CD4-positive, alpha-beta T cell (primary cell): ENCODE measurements at regions not wholly inside any gene's neighbourhood (a gene's known extent, or its start where the extent isn't known, plus 50 kb on each side); places are given as distances from the start of the nearest gene placed in this dataset.

Source experiments
- ATAC-seq: fragments of 200-7000 bp; cut with Tn5 transposase; one replicate; pipeline ENCODE4 v1.10.0; 2022; ENCODE audit warnings: mild to moderate bottlenecking; ENCODE audit not compliant: poor library complexity
- CTCF ChIA-PET: fragments of 350-600 bp; sonication (Branson Sonifier 250); formaldehyde crosslinking; loops from one replicate; lab custom pipeline; 2021; ENCODE audit warnings: antibody characterized with exemption, inconsistent platforms; lab: Charles Lee
- POLR2A ChIA-PET: fragments of 350-600 bp; sonication (Branson Sonifier 250); formaldehyde crosslinking; loops from one replicate; lab custom pipeline; 2021; ENCODE audit warnings: antibody characterized with exemption, inconsistent platforms; lab: Charles Lee
- DNase-seq, 14 experiments: peaks; one replicate each; pipeline ENCODE4 v3.0.0-alpha.2; 2013 to 2020; ENCODE audit warnings: mixed read lengths in 2 of 14
- H3K27ac ChIP-seq, 2 donors: one replicate each; pipeline versions ENCODE4 v1.5.1 to v1.7.0; 2013; ENCODE audit warnings: low read length in 2 of 2, low read depth in 1 of 2, mild to moderate bottlenecking in 1 of 2
- H3K27me3 ChIP-seq, 2 experiments: 1 replicate in 1 of 2; 2 replicates in 1 of 2; pipeline versions ENCODE4 v1.6.1 to v1.7.0; 2013; ENCODE audit warnings: low read length in 2 of 2, control low read depth in 1 of 2, mild to moderate bottlenecking in 1 of 2, moderate library complexity in 1 of 2; ENCODE audit not compliant: insufficient read depth in 2 of 2, control insufficient read depth in 1 of 2
- H3K36me3 ChIP-seq: one replicate; pipeline ENCODE4 v1.6.1; 2013; ENCODE audit warnings: low read length, control low read depth; ENCODE audit not compliant: insufficient read depth
- H3K4me1 ChIP-seq: one replicate; pipeline ENCODE4 v1.6.1; 2013; ENCODE audit warnings: low read length, control low read depth; ENCODE audit not compliant: insufficient read depth
- H3K4me3 ChIP-seq: one replicate; pipeline ENCODE4 v1.5.1; 2013; ENCODE audit warnings: mild to moderate bottlenecking, low read length, moderate library complexity
- H3K9me3 ChIP-seq, 2 experiments: 1 replicate in 1 of 2; 2 replicates in 1 of 2; pipeline versions ENCODE4 v1.6.1 to v1.7.0; 2013; ENCODE audit warnings: low read length in 2 of 2, mild to moderate bottlenecking in 2 of 2, control low read depth in 1 of 2, moderate library complexity in 1 of 2; ENCODE audit not compliant: control insufficient read depth in 1 of 2, insufficient read depth in 1 of 2
- H3K27ac Mint-ChIP-seq: one replicate; pipeline ENCODE4 v1.8.0; 2020; ENCODE audit warnings: mixed read lengths
- H3K27me3 Mint-ChIP-seq: one replicate; pipeline ENCODE4 v1.8.0; 2021; ENCODE audit warnings: mixed read lengths
- H3K36me3 Mint-ChIP-seq: one replicate; pipeline ENCODE4 v1.8.0; 2021; ENCODE audit warnings: low read depth, mixed read lengths
- H3K4me1 Mint-ChIP-seq: one replicate; pipeline ENCODE4 v1.8.0; 2021; ENCODE audit warnings: low read depth, mixed read lengths
- H3K4me3 Mint-ChIP-seq: one replicate; pipeline ENCODE4 v1.8.0; 2020; ENCODE audit warnings: mild to moderate bottlenecking, mixed read lengths
- H3K9me3 Mint-ChIP-seq: one replicate; pipeline ENCODE4 v1.8.0; 2020; ENCODE audit warnings: mixed read lengths
- intact Hi-C, 2 experiments: fragments of 100-400 bp; cut with DNase I in 1 of 2; cut with micrococcal nuclease in 1 of 2; formaldehyde crosslinking; loops; one replicate each; pipeline versions ENCODE4 v1.15.1 to v1.9.0; 2023 to 2025; cut with DNase I, micrococcal nuclease
- TF ChIP-seq, protein P1 (sequence below): fragments of 200-600 bp; IDR thresholded peaks from one replicate; pipeline ENCODE4 v1.8.0; 2022; ENCODE audit warnings: antibody characterized with exemption, mild to moderate bottlenecking

DNA sequence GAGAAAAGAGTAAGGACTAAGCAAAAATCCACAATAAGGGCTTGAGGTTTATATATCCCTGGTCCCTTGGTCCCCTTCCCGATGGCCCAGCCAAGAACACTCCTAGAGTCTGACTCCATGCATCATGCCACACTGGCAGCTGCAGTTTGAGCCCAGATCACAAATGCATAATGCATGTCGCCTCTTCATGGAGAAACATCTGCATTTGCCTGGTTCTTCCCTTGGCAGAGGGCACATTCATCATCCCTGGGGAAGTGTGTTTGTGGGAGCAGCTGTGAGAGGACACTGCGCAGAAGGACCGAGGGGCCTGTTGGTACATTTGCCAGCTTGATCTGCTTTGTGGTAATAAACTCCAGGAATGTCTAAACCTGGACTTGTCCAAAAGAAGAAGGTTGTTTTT, 731.8 kb downstream of the FGF9 start:
- no peak overlapping the region for H3K4me3 Mint-ChIP-seq
- no peaks in the 10 kb centered on the region for H3K27me3 ChIP-seq
- H3K36me3 ChIP-seq = no peaks in the 10 kb centered on the region
- TF ChIP-seq, protein P1, sequence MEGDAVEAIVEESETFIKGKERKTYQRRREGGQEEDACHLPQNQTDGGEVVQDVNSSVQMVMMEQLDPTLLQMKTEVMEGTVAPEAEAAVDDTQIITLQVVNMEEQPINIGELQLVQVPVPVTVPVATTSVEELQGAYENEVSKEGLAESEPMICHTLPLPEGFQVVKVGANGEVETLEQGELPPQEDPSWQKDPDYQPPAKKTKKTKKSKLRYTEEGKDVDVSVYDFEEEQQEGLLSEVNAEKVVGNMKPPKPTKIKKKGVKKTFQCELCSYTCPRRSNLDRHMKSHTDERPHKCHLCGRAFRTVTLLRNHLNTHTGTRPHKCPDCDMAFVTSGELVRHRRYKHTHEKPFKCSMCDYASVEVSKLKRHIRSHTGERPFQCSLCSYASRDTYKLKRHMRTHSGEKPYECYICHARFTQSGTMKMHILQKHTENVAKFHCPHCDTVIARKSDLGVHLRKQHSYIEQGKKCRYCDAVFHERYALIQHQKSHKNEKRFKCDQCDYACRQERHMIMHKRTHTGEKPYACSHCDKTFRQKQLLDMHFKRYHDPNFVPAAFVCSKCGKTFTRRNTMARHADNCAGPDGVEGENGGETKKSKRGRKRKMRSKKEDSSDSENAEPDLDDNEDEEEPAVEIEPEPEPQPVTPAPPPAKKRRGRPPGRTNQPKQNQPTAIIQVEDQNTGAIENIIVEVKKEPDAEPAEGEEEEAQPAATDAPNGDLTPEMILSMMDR = no peak
- ATAC-seq (no peak), DNase-seq (no peak)
- H3K27ac Mint-ChIP-seq = no peak overlapping the region
- no peaks in the 10 kb centered on the region for H3K4me1 ChIP-seq
- H3K4me3 ChIP-seq = no peak overlapping the region
- ChIA-PET POLR2A (no interaction called here), CTCF (no interaction called here)
- no peaks in the 10 kb centered on the region for H3K4me1 Mint-ChIP-seq
- H3K9me3 ChIP-seq = no peaks in the 10 kb centered on the region
- H3K36me3 Mint-ChIP-seq = no peaks in the 10 kb centered on the region
- intact Hi-C loops = no loop called here
- H3K9me3 Mint-ChIP-seq = no peaks in the 10 kb centered on the region
- H3K27me3 Mint-ChIP-seq = peaks cover 4% of the 10 kb centered on the region
- H3K27ac ChIP-seq = no peak overlapping the region

DNA sequence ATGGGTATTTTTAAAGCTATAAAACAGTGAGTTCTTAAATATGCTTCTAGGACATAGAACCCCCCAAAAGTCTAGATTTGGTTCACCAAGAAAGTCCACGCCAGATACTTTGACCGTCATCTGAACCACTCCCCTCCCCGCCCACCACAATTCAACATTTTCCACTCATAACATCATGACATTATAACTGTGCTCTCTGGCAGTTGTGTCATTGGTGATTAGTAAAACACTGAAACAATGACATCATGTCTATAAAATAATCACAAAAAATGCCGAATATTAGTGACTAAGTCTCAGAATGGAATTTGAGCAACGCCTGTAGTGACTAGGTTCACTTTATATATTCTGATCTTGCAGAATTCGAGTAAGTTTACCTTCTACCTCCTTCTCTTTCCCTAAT, 732.3 kb downstream of the FGF9 start:
- no peak for ATAC-seq
- no peaks in the 10 kb centered on the region for H3K36me3 Mint-ChIP-seq
- Histone ChIP-seq H3K27me3 (no peaks in the 10 kb centered on the region), H3K27ac (no peak overlapping the region), H3K36me3 (no peaks in the 10 kb centered on the region), H3K4me3 (no peak overlapping the region), H3K4me1 (no peaks in the 10 kb centered on the region), H3K9me3 (no peaks in the 10 kb centered on the region)
- H3K4me3 Mint-ChIP-seq = no peak overlapping the region
- POLR2A ChIA-PET = no interaction called here
- peaks cover 4% of the 10 kb centered on the region for H3K27me3 Mint-ChIP-seq
- no peak for DNase-seq
- TF ChIP-seq, protein P1 = no peak
- no peak overlapping the region for H3K27ac Mint-ChIP-seq
- no peaks in the 10 kb centered on the region for H3K4me1 Mint-ChIP-seq
- CTCF ChIA-PET = no interaction called here
- no peaks in the 10 kb centered on the region for H3K9me3 Mint-ChIP-seq
- intact Hi-C loops = no loop called here

DNA sequence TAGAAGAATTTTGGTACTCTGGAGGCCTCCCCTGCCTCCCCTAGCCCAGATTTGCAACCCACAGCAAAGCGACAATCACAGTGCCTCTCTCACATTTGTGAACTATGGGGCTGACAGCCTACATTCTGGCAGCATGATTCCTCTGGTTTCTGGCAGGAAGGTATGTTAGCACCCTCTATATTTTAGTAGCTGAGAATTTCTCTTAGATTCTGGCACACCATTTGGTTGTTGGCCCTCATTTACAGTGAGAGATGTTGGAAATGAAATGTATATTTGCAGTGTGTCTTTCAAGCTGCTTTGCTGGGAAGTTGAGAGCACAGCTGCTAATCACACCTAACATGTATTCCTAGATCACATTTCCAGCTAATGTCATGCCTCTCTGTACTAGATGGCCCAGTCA, 735.0 kb downstream of the FGF9 start:
- ATAC-seq (no peak), DNase-seq (no peak)
- Mint-ChIP-seq H3K27ac (no peak overlapping the region), H3K4me3 (no peak overlapping the region), H3K4me1 (no peaks in the 10 kb centered on the region), H3K27me3 (peaks cover 4% of the 10 kb centered on the region), H3K9me3 (peaks cover 2% of the 10 kb centered on the region), H3K36me3 (no peaks in the 10 kb centered on the region)
- Histone ChIP-seq H3K4me1 (no peaks in the 10 kb centered on the region), H3K27me3 (no peaks in the 10 kb centered on the region), H3K36me3 (no peaks in the 10 kb centered on the region), H3K27ac (no peak overlapping the region), H3K4me3 (no peak overlapping the region), H3K9me3 (peaks cover 0 to 1% of the 10 kb centered on the region in 2 experiments)
- TF ChIP-seq, protein P1 = no peak
- intact Hi-C loops = no loop called here
- ChIA-PET POLR2A (no interaction called here), CTCF (no interaction called here)
